ENCODE measurements at regions not wholly inside any gene's neighbourhood (a gene's known extent, or its start where the extent isn't known, plus 50 kb on each side); places are given as distances from the start of the nearest gene placed in this dataset.
"Not testable (repeated sequence)": the region's sequence is repeated elsewhere in the genome, so short reads cannot be mapped to it uniquely, and the experiment has no call there.

DNA sequence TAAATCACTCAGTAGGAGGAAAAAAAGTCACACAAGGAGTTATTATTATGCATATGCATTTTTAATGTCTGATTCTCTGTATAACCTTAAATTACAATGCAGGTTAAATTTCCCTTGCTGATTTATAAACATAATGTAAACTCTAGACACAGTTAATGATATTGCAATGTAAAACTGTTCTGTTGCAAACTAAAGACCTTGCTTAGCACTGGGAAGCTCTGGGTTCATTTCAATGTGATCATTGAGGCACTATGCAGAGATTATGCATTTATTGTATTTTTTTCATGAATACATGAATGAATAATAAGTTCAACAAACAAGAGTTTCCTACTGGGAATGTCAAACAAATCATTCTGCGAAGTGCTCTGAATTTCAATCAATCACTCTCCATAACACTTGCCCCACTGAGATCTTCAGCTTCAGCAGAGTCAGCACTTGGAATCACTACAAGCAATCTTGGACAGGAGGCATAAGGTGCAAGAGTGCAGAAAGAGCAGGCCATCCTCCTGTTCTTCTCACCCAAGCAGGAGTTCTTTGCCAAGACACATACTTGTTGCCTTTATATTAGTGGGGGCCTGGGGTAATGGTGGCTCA, 232.1 kb downstream of the CSNK1G3 start:
- POLR2A ChIA-PET = no interaction called here
- CTCF ChIA-PET = no interaction called here

DNA sequence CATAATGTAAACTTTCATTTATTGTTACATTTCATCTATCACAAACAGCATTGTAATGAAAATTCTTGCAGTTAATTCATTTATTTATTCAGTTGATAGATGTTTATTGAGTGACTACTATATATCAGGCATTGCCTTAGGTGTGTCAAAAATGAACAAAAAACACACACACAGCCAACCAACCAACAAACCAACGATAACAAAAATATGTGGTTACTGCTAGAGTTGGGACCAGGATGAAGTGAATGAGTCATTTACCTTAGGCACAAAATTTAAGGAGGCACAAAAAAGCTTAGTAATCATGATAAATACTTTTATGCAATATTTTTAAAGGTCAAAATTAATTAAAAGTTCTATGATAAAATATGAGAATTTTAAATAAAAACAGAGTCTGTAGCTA, 223.4 kb downstream of the CSNK1G3 start:
- POLR2A ChIA-PET = no interaction called here
- CTCF ChIA-PET = no interaction called here

DNA sequence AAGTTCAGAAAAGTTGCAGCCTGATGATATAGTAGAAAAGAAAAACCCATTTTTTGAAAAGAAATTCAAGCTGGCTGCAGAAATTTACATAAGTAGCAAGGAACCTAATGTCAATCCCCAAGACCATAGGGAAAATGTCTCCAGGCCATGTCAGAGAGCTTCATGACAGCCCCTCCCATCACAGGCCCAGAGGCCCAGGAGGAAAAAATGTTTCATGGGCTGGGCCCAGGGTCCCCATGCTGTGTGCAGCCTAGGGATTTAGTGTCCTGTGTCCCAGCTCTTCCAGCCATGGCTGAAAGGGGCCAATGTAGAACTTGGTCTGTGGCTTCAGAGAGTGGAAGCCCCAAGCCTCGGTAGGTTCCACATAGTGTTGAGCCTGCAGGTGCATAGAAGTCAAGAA, 220.3 kb downstream of the CSNK1G3 start:
- ChIA-PET CTCF (no interaction called here), POLR2A (no interaction called here)

DNA sequence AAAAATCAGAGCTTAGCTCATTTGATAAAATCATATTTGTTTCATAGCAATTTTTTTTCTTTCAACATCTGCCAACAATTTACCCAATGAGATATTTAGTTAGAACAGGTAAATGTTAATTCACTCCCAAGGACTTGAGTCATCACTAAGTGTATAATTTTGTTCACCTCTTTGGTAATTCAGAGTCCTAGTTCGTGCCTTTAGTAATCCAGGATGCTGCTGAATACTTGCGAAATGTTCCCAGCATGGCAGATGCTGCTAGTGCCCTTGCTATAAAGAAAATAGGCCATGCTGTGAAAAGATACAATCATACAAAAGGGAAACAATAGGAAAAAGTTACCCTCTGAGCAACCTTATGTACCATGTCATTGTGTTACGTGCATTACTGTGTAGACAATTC, 210.5 kb downstream of the CSNK1G3 start:
- POLR2A ChIA-PET = no interaction called here
- CTCF ChIA-PET = no interaction called here

DNA sequence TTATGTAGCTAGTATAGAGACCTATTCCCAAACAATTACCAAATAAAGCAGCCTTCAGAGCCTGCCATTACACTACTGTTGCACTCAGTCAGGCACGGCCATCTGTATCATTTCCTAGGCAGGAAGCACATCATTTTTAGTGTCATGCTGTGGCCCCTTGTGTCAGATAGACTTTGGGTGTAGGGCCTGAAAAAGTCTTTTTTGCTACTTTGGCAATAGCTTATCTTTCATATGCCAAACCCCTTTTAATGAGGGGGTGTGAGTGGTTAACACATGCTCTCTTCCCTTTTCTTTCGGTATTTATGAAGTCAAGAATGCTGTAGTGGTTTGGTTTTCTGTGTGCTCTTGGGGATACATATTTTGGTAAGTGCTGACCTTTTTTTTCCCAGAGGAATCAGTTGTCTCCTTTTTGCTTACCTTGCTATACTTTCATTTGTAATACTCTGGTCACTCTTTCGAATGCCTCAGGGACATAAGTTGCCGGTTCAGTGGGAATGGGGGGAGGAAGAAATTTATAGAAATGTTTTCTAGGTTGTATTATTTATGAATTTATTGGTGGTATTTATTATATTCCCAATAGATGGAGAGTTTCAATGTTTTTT, 209.8 kb downstream of the CSNK1G3 start:
- CTCF ChIA-PET = no interaction called here
- POLR2A ChIA-PET = no interaction called here

DNA sequence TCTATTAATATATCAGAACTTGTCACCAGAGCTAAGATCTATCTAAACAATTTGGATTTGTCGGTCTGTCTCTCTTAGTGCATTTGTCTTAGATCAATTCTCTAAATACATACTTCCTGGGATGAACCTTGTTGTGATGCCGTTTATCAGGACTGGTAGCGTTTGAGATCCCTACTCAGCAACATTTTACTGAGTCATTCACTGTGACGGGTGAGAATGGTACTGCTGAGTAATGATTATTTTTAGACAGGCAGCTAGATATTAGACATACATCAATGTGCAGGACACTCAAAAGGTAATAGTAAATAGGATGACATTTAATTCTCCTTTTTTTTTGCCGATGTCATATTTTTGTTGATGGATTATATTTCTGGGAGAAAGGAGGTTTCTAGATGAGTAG, 209.0 kb downstream of the CSNK1G3 start:
- ChIA-PET CTCF (no interaction called here), POLR2A (no interaction called here)

DNA sequence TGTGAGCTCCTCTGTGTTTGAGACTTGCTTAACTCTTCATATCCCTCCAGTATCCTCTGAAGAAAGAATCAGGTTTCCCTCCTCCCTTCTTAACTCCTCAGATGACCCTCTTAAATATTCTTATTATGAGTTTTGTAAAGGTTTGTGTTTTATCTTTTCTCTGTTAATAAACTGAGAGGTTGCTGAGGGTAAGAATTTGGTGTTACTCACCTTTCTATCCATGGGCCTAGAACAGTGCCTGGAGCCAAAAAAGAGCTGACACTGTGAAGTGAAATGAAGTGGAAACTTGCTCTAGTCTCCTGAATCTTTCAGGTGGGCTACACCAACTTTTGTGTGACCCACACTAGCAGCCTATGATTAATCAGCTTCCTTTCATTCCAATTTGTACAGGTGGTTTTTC, 208.4 kb downstream of the CSNK1G3 start:
- CTCF ChIA-PET = no interaction called here
- POLR2A ChIA-PET = no interaction called here

DNA sequence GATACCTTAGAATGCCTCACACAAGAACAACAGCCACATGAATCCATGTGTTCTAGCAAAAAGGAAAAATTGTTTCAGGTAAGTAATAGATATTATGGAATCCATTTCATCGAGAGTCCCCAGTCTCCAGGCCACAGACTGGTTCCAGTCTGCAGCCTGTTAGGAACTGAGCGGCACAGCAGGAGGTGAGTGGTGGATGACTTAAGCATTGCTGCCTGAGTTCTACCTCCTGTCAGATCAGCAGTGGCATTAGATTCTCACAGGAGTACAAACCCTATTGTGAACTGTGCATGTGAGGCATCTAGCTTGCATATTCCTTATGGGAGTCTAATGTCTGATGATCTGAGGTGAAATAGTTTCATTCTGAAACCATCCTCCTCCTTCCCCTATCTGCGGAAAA, 207.0 kb downstream of the CSNK1G3 start:
- ChIA-PET CTCF (no interaction called here), POLR2A (no interaction called here)

DNA sequence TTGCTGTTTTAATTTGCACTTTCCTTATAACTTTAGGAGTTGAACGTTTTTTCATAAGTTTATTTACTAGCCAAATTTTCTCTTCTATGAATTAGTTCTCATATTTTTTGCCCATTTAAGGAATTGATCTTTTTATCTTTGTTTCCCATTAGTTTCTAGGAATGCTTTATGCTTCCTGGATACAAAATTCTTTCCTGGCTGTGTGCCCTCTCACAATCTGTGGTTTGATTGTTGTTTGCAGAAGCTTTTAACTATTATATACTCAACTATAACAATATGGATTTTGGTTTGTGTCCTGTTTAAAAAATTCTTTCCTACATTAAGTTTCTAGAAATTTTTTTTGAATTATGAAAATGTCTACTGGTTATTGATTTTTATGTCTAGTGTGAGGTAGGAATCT, 206.3 kb downstream of the CSNK1G3 start:
- CTCF ChIA-PET = no interaction called here
- POLR2A ChIA-PET = no interaction called here

DNA sequence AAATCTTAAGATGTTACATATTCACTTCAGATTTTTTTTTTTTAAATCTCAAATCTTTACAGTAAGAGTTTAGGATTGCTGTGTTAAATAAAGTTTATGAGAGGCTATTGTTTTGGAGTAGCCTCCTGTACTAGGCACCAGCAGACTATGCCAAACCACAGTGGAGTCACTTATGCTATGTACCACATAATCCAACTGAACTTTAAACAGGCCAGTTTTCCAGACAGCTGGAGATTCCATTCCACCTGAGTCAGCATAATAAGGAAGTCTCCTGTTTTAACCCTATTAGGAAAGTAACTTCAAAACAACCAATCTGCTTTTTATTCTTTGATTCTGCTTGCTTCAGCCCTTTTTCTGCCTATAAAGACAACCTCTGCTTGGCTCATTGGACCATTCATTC, 205.2 kb downstream of the CSNK1G3 start:
- ChIA-PET POLR2A (no interaction called here), CTCF (no interaction called here)

DNA sequence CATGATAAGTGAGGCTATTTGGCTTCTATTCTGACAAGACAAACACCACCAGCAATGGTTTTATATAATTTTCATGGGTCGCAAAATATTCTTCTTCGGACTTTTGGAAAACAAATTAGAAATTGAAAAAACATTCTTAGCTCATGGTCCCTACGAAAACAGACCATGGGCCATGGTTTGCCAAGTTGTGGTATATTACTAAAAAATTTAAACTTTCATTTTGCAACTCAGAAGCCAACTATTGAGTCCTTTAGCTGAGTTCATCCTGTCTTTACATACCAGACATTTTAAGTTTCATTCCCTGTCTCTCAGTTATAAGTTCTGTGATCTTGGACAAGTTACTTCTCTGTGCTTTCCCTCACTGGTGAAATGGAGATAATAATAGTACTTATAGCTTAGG, 198.1 kb downstream of the CSNK1G3 start:
- CTCF ChIA-PET = no interaction called here

DNA sequence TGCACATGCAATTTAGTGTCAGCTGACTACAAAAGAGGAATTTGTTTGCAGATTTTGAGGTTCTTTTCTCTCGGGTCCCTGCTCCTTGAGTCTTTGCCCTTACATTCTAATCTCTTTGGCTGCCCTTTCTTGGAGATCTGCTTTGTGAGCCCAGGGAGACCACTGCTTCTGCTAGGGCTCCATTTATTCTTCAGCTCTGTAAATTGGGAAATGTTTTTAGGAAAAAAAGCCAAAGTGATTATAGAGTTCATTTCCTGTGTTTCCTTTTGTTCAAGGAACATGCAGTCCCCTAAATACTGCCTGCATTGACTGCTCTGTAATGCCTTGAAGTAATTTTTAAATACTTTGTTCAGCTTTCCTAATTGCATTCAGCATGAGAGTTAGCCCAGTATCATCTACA, 197.4 kb downstream of the CSNK1G3 start:
- POLR2A ChIA-PET = no interaction called here
- CTCF ChIA-PET = no interaction called here

More for the DNA sequence above, 198.1 kb downstream of the CSNK1G3 start:
- POLR2A ChIA-PET = no interaction called here

DNA sequence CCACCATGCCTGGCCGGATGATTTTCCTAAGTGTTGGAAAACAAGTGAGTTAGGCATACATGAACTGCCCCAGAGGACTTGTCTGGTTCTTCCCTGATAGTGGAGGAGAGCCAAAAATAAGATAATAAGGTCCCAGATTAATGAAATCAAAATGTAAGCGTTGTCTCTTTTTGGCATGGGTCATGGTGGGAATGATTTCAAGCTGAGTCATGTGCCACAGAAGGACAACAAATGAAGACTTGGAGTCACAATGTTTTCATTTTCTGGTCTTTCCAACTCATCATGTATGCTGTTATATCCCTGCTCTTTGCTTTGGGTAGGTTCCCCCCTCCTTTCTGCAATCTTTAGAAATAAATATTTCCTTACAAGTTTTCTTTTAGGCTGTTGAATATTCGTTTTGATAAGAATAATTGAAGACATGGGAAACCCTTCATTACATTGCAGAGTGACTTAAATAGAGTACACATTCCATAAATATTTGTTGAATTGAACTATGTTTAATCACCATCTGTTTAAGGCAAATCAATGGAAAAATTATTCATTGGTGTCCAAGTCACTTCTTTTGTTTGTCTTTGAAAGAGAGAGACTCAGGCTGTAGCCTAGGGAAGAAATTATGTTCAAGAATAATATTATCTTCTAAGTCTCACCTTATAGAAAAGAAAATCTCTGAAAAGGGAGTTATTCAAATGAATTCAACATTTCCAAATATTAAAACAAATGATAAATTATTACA, 196.3 kb downstream of the CSNK1G3 start:
- ChIA-PET POLR2A (no interaction called here), CTCF (no interaction called here)

DNA sequence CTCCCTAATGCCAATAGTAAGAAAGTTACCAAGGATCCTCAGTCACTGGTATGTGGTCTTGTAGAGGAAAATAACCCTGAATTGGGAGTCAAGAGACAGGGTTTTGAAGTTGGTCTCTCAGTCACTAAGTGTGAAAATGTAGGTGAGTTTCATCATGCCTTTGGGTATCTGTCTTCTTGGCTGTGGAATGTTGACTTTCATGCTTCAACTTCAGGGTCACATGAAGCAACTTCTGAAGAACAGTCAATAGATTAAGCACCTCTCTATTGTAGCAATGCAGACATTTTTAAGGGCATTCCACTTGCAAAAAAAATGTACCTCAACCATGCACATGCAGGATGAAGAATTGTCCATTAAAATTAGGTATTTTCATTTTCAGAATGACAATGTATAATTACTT, 194.6 kb downstream of the CSNK1G3 start:
- ChIA-PET CTCF (no interaction called here), POLR2A (no interaction called here)

DNA sequence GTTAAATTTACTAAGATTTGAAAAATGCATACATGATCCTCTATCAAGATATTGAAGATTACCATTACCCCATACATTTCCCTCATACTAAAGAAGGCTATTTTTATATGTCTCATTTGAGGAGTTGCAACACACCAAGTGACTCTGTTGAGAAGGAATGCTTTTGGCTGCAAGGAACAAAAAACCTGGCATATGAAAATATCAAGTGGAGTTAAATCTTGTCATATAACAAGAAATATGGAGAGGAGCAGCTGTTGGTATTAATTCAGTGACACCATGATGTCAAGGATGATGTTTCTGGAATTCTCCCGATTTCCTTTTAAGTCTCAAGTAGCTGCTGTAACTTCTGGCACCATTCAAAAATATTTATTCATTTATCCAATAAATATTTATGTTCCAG, 193.8 kb downstream of the CSNK1G3 start:
- CTCF ChIA-PET = no interaction called here
- POLR2A ChIA-PET = no interaction called here

DNA sequence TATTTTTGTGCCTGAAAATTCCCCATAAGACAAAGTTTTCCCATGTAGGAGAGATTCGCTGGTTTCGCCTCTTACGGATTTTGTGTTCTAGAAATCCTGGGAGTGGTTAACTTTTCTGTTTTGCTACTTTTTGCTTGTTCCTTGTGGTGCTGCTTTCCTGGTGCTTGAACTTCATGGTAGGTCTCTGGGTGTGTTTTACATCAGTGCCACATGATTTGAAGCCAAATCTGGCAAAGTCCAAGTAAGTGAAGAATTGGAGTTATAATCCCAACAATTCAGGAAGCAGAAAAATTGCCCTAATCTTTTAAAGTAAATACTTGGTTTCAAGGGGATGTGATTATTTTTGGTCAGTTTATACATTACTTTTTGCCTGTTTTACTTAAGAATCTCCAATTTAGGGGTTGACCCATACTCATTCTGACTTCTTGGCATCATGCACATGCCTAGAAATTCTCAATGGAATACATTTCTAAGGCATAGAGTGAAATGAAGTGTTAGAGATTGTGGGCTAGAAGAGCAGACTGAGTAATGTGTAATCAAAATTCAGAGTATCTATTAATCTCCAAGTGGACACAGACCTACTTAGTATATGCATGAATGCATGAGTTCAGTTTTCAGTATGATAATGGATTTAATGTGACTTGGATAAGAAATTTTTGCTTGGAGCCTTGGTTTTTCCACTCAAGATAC, 189.7 kb downstream of the CSNK1G3 start:
- CTCF ChIA-PET = no interaction called here
- POLR2A ChIA-PET = no interaction called here

DNA sequence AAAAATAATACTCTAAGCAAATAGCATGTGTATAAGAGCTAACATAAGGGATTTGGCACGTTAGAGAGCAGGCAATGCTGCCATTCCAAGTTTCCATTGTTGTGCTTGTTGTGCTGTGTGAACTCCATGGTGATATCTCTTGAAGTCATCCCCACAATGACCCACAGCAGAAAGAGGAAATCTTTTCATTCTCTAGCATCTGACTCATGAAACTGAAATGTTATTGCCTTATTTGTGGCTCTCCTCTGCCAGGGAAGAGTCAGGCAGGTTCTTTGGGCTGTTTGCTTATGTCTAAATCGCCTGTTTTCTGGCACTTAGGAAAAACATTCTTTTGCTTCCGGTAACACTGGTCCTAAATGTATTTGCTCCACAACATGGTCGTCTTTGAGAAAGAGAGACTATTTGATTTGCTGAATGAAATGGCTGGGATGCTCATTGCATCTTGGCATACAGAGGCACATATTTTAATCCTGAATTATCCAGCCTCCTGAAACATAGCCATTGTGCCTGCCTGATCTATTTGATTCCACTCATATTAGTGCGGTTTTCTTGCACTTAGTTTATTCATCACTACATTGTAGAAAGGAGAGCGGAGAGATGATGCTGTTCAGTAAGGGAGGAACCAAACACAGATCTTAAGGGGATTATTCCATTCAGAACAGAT, 188.8 kb downstream of the CSNK1G3 start:
- ChIA-PET POLR2A (no interaction called here), CTCF (no interaction called here)

DNA sequence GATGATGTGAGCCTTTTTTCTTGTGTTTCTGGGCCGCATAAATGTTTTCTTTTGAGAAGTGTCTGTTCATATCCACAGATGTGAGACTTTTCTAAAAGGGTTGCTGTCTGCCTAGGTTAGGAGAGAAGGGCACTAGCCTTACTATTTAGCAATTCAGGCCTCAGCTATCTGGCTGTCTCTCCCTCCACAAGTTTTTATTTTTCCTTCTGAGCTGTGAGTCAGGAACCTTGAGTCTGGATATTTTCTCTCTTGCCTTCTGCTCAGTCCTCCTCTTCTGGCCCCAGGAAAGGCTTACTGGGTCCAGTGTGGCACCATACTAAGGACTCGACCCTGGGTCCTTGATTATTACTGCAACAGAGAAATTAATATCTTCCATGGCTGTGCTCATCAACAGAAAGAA, 187.6 kb downstream of the CSNK1G3 start:
- ChIA-PET CTCF (no interaction called here), POLR2A (no interaction called here)

DNA sequence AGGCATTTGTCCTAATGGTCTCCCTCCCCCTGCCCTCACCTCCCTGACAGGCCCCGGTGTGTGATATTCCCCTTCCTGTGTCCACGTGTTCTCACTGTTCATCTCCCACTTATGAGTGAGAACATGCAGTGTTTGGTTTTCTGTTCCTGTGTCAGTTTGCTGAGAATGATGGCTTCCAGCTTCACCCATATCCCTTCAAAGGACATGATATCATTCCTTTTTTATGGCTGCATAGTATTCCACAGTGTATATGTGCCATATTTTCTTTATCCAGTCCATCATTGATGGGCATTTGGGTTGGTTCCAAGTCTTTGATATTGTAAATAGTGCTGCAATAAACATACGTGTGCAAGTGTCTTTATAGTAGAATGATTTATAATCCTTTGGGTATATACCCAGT, 187.0 kb downstream of the CSNK1G3 start:
- POLR2A ChIA-PET, CTCF ChIA-PET: not testable (repeated sequence)

DNA sequence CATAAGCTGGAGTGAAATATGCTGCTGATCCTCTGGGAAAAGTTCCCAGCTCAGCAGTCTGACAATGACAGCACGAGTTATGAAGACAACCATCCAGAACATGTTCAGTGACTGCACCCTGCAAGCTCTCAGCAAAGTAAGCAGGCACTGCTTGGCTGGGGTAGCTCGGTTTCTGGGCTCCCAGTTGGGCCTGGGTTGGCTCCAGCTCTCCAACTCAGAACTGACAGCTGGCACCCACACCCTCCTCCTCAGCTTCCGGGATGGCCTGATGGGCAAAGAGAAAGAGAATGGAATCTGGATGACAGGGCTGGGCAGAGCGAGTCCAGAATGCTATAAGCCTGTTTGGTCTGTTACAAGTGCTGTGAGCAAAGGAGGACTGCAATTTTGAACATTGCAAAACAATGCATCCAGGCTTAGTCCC, 185.0 kb downstream of the CSNK1G3 start:
- ChIA-PET CTCF (no interaction called here), POLR2A (no interaction called here)

DNA sequence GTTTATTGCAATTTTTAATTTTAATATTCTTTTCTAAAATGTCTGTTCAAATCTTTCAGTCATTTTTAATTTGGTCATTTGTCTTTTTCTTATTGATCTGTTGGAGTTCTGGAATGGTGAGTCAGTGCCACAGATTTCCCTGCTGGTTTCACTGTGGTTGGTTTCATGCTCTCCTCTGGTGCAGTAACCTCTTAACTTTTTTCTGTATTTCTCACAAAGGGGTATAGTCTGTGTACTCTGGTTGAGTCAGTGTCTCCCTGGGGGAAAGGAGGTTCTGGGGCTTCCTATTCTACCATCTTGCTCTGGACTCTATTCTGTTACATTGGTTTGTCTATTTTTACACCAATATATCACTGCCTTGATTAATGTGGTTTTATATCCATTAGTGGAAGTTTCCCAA, 178.8 kb downstream of the CSNK1G3 start:
- ChIA-PET CTCF (no interaction called here), POLR2A (no interaction called here)
